ENCODE measurements at regions not wholly inside any gene's neighbourhood (a gene's known extent, or its start where the extent isn't known, plus 50 kb on each side); places are given as distances from the start of the nearest gene placed in this dataset.

DNA sequence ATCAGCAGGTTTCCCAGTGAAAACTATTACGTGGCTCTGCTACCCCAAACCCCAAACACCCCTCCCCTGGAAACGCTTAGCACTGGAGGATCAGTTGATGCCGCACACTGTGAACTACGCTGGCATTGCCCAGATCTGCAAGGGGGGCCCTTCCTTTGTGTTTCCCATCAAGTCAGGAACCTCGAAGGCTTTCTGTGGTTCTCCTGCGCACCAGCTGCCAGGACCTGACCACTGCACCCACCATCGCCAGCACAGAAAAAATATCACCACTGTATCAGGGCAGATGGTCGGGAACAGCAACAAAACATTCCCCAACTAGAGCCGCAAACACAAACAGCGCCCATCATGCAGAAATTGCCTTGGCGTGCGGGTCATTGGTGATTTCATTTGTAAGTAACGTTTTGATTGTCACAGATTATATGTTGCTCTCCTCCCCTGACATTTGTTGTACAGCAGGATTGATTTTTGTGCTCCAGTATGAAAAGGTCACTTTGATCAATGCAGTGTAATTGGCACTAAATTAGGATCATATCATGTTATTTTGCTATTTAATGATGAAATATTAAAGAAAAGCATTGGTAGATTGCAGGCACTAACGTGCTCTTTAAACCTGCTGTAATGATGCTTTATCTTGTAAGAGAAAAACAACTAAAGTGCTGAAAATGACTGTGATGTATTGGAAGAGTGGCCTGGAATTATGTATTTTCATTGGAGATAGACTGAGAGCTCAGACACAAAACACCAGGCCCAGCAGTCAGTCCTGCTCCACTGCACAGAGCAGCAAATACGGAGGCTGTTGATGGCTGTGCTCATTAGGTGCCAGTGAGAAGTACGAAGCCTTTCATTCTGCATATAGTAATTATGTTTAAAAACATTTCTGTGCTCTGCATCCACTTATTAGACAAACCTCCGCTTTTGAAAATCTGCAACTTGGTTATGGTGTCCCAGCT, 833.2 kb upstream of the SALL3 start:
- TF ChIP-seq CTCF (IDR thresholded peaks at IDR 0.05; ENCODE audit: low read depth, low read length, poor library complexity, severe bottlenecking) (no peak), EZH2phosphoT487 (IDR thresholded peaks at IDR 0.05; ENCODE audit: borderline replicate concordance, low read length) (no peak)
